Omental fat pad (tissue), 3 donors: ENCODE measurements at regions not wholly inside any gene's neighbourhood (a gene's known extent, or its start where the extent isn't known, plus 50 kb on each side); places are given as distances from the start of the nearest gene placed in this dataset.

Experiments
- ATAC-seq: fragments of 150-250 bp; one replicate; pipeline ENCODE4 v1.9.1; 2016; ENCODE audit warnings: mild to moderate bottlenecking, moderate library complexity; ENCODE audit not compliant: low FRiP score
- DNase-seq: peaks from one replicate; pipeline ENCODE4 v3.0.0-alpha.2; 2019; ENCODE audit warnings: low spot score
- CTCF ChIP-seq, 3 donors: fragments of 450-650 bp; IDR thresholded peaks; one replicate each; pipeline ENCODE4 v1.5.1; 2016 to 2017; ENCODE audit warnings: antibody characterized with exemption in 3 of 3, mild to moderate bottlenecking in 3 of 3, moderate library complexity in 2 of 3

DNA sequence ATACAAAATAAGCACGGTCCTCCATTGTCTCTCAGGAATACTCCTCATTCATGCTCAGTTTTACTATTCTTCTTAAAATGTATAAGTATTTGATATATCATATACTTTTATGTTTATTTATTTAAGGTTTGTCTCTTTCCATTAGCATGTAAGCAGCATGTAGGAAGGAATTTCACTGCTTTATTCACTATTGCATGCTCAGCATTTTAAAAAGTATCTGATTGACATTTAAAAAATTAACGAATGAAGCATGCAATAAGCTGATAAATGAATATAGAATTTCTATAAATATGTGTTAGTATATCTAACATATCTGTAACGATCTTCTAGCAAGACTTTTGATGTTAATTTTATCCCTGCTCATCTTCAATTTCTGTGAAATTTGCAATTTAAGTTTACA is 402.7 kb upstream of the BRINP3 start:
- TF ChIP-seq CTCF (IDR thresholded peaks at IDR 0.05), result no peak
- DNase-seq (no peak), ATAC-seq (no peak)

DNA sequence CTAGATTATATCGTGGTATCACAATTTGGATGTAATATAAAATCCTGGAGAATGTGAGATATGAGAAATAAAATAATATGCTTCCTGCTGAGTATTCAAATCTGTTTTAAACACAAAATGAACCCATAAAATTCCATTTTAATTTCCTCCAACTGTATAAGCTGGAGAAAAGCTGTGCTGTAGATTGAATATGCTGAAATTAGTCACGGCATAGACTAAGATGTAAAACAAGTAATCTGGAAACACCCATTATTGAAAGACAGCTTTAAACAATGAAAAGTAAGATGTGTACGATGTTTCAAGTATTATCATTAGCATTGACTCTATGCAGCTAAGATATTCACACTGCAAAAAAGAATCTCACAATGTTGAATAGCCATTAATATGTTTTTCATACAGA is 403.4 kb upstream of the BRINP3 start:
- DNase-seq, result no peak
- ATAC-seq, result no peak
- TF ChIP-seq CTCF (IDR thresholded peaks at IDR 0.05), result no peak

- DNase-seq (no peak), ATAC-seq (no peak)
- no peak for TF ChIP-seq CTCF (IDR thresholded peaks at IDR 0.05)
Measured at GRCh38 chr1:190897233-190897632, 419.6 kb upstream of the BRINP3 start.

DNA sequence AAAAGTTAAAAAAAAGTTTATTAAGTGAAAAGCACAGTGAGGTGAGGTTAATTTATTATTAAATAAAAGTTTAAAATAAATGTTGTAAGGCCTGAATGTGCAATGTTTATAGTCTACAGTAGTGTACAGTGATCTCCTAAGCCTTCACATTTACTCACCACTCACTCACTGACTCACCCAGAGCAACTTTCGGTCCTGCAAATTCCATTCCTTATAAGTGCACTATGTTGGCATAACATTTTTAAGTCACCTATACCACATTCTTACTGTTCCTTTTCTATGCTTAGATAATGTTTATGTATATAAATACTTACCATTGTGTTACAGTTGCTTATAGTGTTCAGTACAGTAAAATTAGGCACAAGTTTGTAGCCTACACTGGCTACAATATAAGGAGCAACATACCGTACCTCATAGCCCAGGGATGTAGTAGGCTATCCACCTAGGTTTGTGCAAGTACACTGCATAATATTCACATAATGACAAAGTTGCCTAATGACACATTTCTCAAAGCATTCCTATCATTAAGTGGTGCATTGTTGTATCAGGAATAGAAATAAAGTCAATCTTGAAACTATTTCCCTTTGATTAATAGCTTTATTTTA is 426.5 kb upstream of the BRINP3 start:
- DNase-seq (no peak), ATAC-seq (no peak)
- TF ChIP-seq CTCF (IDR thresholded peaks at IDR 0.05), result no peak

DNA sequence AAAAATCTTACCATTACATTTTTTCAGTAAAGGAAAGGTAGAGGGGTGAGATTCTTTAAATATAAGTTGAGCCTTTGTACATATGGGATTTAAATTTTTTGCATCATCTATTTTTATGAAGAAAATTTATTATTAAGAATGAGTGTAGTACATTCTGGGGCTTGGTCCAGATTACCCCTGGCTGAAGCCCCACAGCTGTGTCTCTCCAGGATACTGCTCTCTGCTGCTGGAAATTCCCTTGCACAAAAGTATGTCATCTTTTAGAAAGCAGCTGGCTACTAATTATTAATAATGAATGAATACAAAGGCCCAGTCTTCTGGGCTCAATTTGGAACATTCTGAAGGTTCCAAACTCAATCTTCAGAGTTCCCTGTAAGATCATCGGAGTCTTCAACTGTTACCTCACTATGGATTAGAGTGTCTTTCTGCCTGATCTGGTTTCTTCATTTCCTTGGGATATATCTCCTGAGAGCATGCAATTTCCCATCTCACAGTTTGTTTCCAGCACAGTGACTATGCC is 428.6 kb upstream of the BRINP3 start:
- no peak for ATAC-seq
- TF ChIP-seq CTCF (IDR thresholded peaks at IDR 0.05), result no peak
- no peak for DNase-seq

DNA sequence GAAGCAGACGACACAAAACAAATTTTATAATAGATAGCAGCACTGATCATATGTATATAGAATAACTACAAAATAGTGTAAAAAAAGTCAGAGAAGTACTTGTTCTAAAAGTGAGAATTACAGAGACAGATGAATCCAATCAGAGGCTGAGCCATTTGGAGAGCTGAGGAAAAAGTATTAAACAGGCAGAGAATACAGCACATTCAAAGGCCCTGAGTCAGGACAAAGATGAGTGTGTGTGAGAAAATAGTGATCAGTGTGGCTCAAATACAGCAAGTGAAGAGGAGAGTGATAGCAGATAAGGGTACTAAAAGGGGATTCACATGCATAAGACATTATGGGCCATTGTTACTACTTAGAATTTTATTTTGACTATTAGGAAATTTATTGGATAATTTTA is 430.6 kb upstream of the BRINP3 start:
- DNase-seq, result no peak
- no peak for ATAC-seq
- no peak for TF ChIP-seq CTCF (IDR thresholded peaks at IDR 0.05)

- no peak for TF ChIP-seq CTCF (IDR thresholded peaks at IDR 0.05)
- no peak for ATAC-seq
Measured at GRCh38 chr1:190908691-190909090, 431.0 kb upstream of the BRINP3 start.

More at GRCh38 chr1:190908691-190909090, 431.0 kb upstream of the BRINP3 start:
- no peak for DNase-seq
